Ishikawa (cell line): ENCODE measurements at regions not wholly inside any gene's neighbourhood (a gene's known extent, or its start where the extent isn't known, plus 50 kb on each side); places are given as distances from the start of the nearest gene placed in this dataset.

Source experiments
- EP300 ChIP-seq: IDR thresholded peaks from 2 replicates; pipeline ENCODE4 v1.6.1; 2012; ENCODE audit warnings: borderline replicate concordance
- ZBTB7A ChIP-seq: IDR thresholded peaks from 2 replicates; pipeline ENCODE4 v1.6.1; 2012; ENCODE audit warnings: low read depth

DNA sequence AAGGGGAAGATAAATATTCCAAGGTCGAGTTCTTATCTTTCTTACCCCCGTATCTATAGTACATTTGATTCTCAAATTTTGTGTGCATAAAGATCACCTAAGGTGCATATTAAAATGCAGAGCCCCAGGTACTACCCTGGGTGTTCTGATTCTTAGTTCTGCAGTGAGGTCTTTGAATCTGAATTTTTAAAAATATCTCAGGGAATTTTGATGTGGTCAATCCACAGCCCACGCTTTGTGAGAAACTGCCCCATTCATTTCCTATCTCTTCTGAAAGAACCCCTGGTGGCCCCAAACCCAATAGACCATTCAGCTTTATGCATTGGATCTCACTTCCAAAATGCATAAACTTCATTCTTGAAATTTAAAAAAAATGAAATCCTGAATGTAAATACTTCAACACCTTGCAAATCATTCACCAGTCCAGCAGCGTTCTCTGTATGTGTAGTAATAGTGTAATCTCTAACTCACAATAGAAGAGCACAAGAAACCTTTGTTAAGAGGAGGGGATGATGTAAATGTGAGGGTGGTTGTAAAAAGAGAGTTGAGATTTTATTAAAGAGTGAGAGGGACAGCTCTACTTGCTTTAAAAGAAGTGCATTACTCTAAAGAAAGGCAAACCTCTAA is 108.8 kb upstream of the ZP4 start:
- no peak for TF ChIP-seq EP300
- no peak for TF ChIP-seq ZBTB7A
